HG02840 (cell line): ENCODE measurements at regions not wholly inside any gene's neighbourhood (a gene's known extent, or its start where the extent isn't known, plus 50 kb on each side); places are given as distances from the start of the nearest gene placed in this dataset.
"Not testable (repeated sequence)": the region's sequence is repeated elsewhere in the genome, so short reads cannot be mapped to it uniquely, and the experiment has no call there.

Experiments used
- ATAC-seq: cut with Tn5 transposase; IDR thresholded peaks from one replicate; pipeline ENCODE4 v1.9.1; 2021; ENCODE audit warnings: mild to moderate bottlenecking, moderate library complexity, moderate number of reproducible peaks; ENCODE audit not compliant: unreplicated experiment, low FRiP score

GRCh38 chr9:107852891-107853290 is 363.3 kb upstream of the KLF4 start:
- no peak for ATAC-seq

GRCh38 chr9:107850653-107851052 is 361.1 kb upstream of the KLF4 start:
- ATAC-seq, result no peak

- no peak for ATAC-seq
These were observed 358.7 kb upstream of the KLF4 start for GRCh38 chr9:107847978-107848964.

GRCh38 chr9:107842530-107842929 is 353.0 kb upstream of the KLF4 start:
- ATAC-seq, result no peak

GRCh38 chr9:107841076-107841475 is 351.5 kb upstream of the KLF4 start:
- ATAC-seq, result no peak

GRCh38 chr9:107839371-107839770 is 349.8 kb upstream of the KLF4 start:
- ATAC-seq, result no peak

GRCh38 chr9:107838766-107839165 is 349.2 kb upstream of the KLF4 start:
- no peak for ATAC-seq

- ATAC-seq, result no peak
These were observed 346.7 kb upstream of the KLF4 start for GRCh38 chr9:107836300-107836699.

GRCh38 chr9:107833295-107833694 is 343.7 kb upstream of the KLF4 start:
- no peak for ATAC-seq

GRCh38 chr9:107832871-107833270 is 343.3 kb upstream of the KLF4 start:
- no peak for ATAC-seq

- no peak for ATAC-seq
These were observed 340.9 kb upstream of the KLF4 start for GRCh38 chr9:107830479-107830878.

- no peak for ATAC-seq
These were observed 338.3 kb upstream of the KLF4 start for GRCh38 chr9:107827884-107828283.

GRCh38 chr9:107827304-107827703 is 337.7 kb upstream of the KLF4 start:
- no peak for ATAC-seq

- ATAC-seq, result not testable (repeated sequence)
These were observed 337.1 kb upstream of the KLF4 start for GRCh38 chr9:107826688-107826983.

- no peak for ATAC-seq
These were observed 335.0 kb upstream of the KLF4 start for GRCh38 chr9:107824556-107824955.

GRCh38 chr9:107819772-107820565 is 330.4 kb upstream of the KLF4 start:
- no peak for ATAC-seq

- not testable (repeated sequence) for ATAC-seq
These were observed 328.9 kb upstream of the KLF4 start for GRCh38 chr9:107818503-107818829.

GRCh38 chr9:107817595-107818502 is 328.3 kb upstream of the KLF4 start:
- ATAC-seq, result not testable (repeated sequence)

- ATAC-seq, result no peak
These were observed 327.0 kb upstream of the KLF4 start for GRCh38 chr9:107816561-107817021.

- no peak for ATAC-seq
These were observed 326.4 kb upstream of the KLF4 start for GRCh38 chr9:107815782-107816560.
